Lower leg skin (tissue), 4 donors: ENCODE measurements at regions not wholly inside any gene's neighbourhood (a gene's known extent, or its start where the extent isn't known, plus 50 kb on each side); places are given as distances from the start of the nearest gene placed in this dataset.

Experiments used
- DNase-seq, 2 donors: peaks; one replicate each; pipeline ENCODE4 v3.0.0-alpha.2; 2019; ENCODE audit warnings: low spot score in 2 of 2
- H3K4me3 ChIP-seq: fragments of 200-600 bp; sonication (generic); 2 replicates; pipeline ENCODE4 v1.5.1; 2017; ENCODE audit warnings: mild to moderate bottlenecking, low read depth; ENCODE audit not compliant: poor library complexity, severe bottlenecking
- CTCF ChIP-seq, 3 donors: fragments of 450-650 bp; IDR thresholded peaks; one replicate each; pipeline ENCODE4 v1.5.1; 2016; ENCODE audit warnings: antibody characterized with exemption in 3 of 3, mild to moderate bottlenecking in 3 of 3, moderate library complexity in 2 of 3
- POLR2A ChIP-seq, 2 donors: fragments of 450-650 bp; IDR thresholded peaks; one replicate each; pipeline ENCODE4 v1.6.1; 2016 to 2017; ENCODE audit warnings: antibody characterized with exemption in 2 of 2, mild to moderate bottlenecking in 1 of 2, moderate library complexity in 1 of 2
- WGBS, 2 donors: methylation state at CpG; one replicate each; pipeline ENCODE4 v1.1.5; 2018; 5-methylcytosine and 5-hydroxymethylcytosine counted together
- intact Hi-C: fragments of 100-400 bp; cut with DNase I; formaldehyde crosslinking; loops from one replicate; pipeline ENCODE4 v1.15.0; 2023; ENCODE audit warnings: low total_unique reads

- WGBS, 2 donors: 74 to 90% methylated on average over 2 to 4 of the region's 4 CpGs
- H3K4me3 ChIP-seq: no peak overlapping the region
- DNase-seq: no peak
- TF ChIP-seq POLR2A (IDR thresholded peaks at IDR 0.05) (no peak), CTCF (IDR thresholded peaks at IDR 0.05) (no peak)
- intact Hi-C loops: no loop called here
Observed at GRCh38 chr21:26669215-26669764, 96.2 kb upstream of the CYYR1 start.

GRCh38 chr21:26659757-26660156 lies 86.7 kb upstream of the CYYR1 start:
- H3K4me3 ChIP-seq: no peak overlapping the region
- TF ChIP-seq POLR2A (IDR thresholded peaks at IDR 0.05) (no peak), CTCF (IDR thresholded peaks at IDR 0.05) (no peak)
- DNase-seq: no peak
- 87 to 90% methylated on average over 4 of the region's 4 CpGs for WGBS, 2 donors
- intact Hi-C loops: no loop called here

GRCh38 chr21:26659182-26659581 lies 86.1 kb upstream of the CYYR1 start:
- TF ChIP-seq POLR2A (IDR thresholded peaks at IDR 0.05) (no peak), CTCF (IDR thresholded peaks at IDR 0.05) (no peak)
- no peak for DNase-seq
- intact Hi-C loops: no loop called here
- H3K4me3 ChIP-seq: no peak overlapping the region
- WGBS, 2 donors: 47 to 60% methylated on average over 1 of the region's 1 CpG

GRCh38 chr21:26655460-26655859 lies 82.4 kb upstream of the CYYR1 start:
- TF ChIP-seq POLR2A (IDR thresholded peaks at IDR 0.05): no peak
- TF ChIP-seq CTCF (IDR thresholded peaks at IDR 0.05): no peak
- H3K4me3 ChIP-seq: no peak overlapping the region
- DNase-seq: no peak
- WGBS, 2 donors: 84 to 92% methylated on average over 6 of the region's 6 CpGs
- intact Hi-C loops: no loop called here

- TF ChIP-seq CTCF (IDR thresholded peaks at IDR 0.05) (no peak), POLR2A (IDR thresholded peaks at IDR 0.05) (no peak)
- intact Hi-C loops: no loop called here
- WGBS, 2 donors: 77 to 88% methylated on average over 5 of the region's 5 CpGs
- no peak for DNase-seq
- no peak overlapping the region for H3K4me3 ChIP-seq
Observed at GRCh38 chr21:26653430-26653829, 80.3 kb upstream of the CYYR1 start.

- no peak for TF ChIP-seq CTCF (IDR thresholded peaks at IDR 0.05)
- TF ChIP-seq POLR2A (IDR thresholded peaks at IDR 0.05): no peak
- DNase-seq: no peak
- intact Hi-C loops: no loop called here
- H3K4me3 ChIP-seq: no peak overlapping the region
- WGBS, 2 donors: 49% methylated on average over 1 of the region's 1 CpG
Observed at GRCh38 chr21:26652854-26653253, 79.8 kb upstream of the CYYR1 start.
